ENCODE measurements at regions not wholly inside any gene's neighbourhood (a gene's known extent, or its start where the extent isn't known, plus 50 kb on each side); places are given as distances from the start of the nearest gene placed in this dataset.

- H3K36me3 ChIP-seq (ENCODE audit: control insufficient read depth in 5 of 5, insufficient read depth in 5 of 5, low read length in 5 of 5): no peaks in the 10 kb centered on the region
- H3K9ac ChIP-seq (ENCODE audit: low read length in 5 of 5): no peak overlapping the region
- H3K4me1 ChIP-seq (ENCODE audit: control insufficient read depth in 5 of 5, insufficient read depth in 5 of 5, low read length in 5 of 5): peaks cover 0 to 4% (median 0%) of the 10 kb centered on the region in 5 donors
- H3K9me3 ChIP-seq (ENCODE audit: control insufficient read depth in 5 of 5, low read length in 5 of 5): no peaks in the 10 kb centered on the region
- no peak overlapping the region for H3K4me3 ChIP-seq (ENCODE audit: low read depth in 1 of 5, low read length in 5 of 5)
- H3K27ac ChIP-seq (ENCODE audit: low read depth, low read length): no peak overlapping the region
- no peaks in the 10 kb centered on the region for H3K27me3 ChIP-seq (ENCODE audit: control insufficient read depth in 5 of 5, insufficient read depth in 4 of 5, low read length in 5 of 5)
Measured at GRCh38 chr20:40435146-40435895, 253.7 kb downstream of the MAFB start.

- H3K9me3 ChIP-seq (ENCODE audit: control insufficient read depth in 5 of 5, low read length in 5 of 5): no peaks in the 10 kb centered on the region
- H3K9ac ChIP-seq (ENCODE audit: low read length in 5 of 5): no peak overlapping the region
- no peaks in the 10 kb centered on the region for H3K36me3 ChIP-seq (ENCODE audit: control insufficient read depth in 5 of 5, insufficient read depth in 5 of 5, low read length in 5 of 5)
- H3K27me3 ChIP-seq (ENCODE audit: control insufficient read depth in 5 of 5, insufficient read depth in 4 of 5, low read length in 5 of 5): no peaks in the 10 kb centered on the region
- H3K4me1 ChIP-seq (ENCODE audit: control insufficient read depth in 5 of 5, insufficient read depth in 5 of 5, low read length in 5 of 5): peaks cover 0 to 4% (median 0%) of the 10 kb centered on the region in 5 donors
- H3K4me3 ChIP-seq (ENCODE audit: low read depth in 1 of 5, low read length in 5 of 5): no peak overlapping the region
- no peak overlapping the region for H3K27ac ChIP-seq (ENCODE audit: low read depth, low read length)
Measured at GRCh38 chr20:40434122-40434521, 254.9 kb downstream of the MAFB start.

- Histone ChIP-seq H3K9me3 (ENCODE audit: control insufficient read depth in 5 of 5, low read length in 5 of 5) (no peaks in the 10 kb centered on the region), H3K4me1 (ENCODE audit: control insufficient read depth in 5 of 5, insufficient read depth in 5 of 5, low read length in 5 of 5) (peaks cover 0 to 4% (median 0%) of the 10 kb centered on the region in 5 donors), H3K36me3 (ENCODE audit: control insufficient read depth in 5 of 5, insufficient read depth in 5 of 5, low read length in 5 of 5) (no peaks in the 10 kb centered on the region), H3K27ac (ENCODE audit: low read depth, low read length) (no peak overlapping the region), H3K9ac (ENCODE audit: low read length in 5 of 5) (no peak overlapping the region), H3K27me3 (ENCODE audit: control insufficient read depth in 5 of 5, insufficient read depth in 4 of 5, low read length in 5 of 5) (no peaks in the 10 kb centered on the region), H3K4me3 (ENCODE audit: low read depth in 1 of 5, low read length in 5 of 5) (no peak overlapping the region)
Measured at GRCh38 chr20:40433341-40433861, 255.6 kb downstream of the MAFB start.

GRCh38 chr20:40431611-40432010, 257.4 kb downstream of the MAFB start:
- Histone ChIP-seq H3K4me3 (ENCODE audit: low read depth in 1 of 5, low read length in 5 of 5) (no peak overlapping the region), H3K4me1 (ENCODE audit: control insufficient read depth in 5 of 5, insufficient read depth in 5 of 5, low read length in 5 of 5) (peaks cover 0 to 4% (median 0%) of the 10 kb centered on the region in 5 donors), H3K27me3 (ENCODE audit: control insufficient read depth in 5 of 5, insufficient read depth in 4 of 5, low read length in 5 of 5) (no peaks in the 10 kb centered on the region), H3K27ac (ENCODE audit: low read depth, low read length) (no peak overlapping the region), H3K9ac (ENCODE audit: low read length in 5 of 5) (no peak overlapping the region), H3K36me3 (ENCODE audit: control insufficient read depth in 5 of 5, insufficient read depth in 5 of 5, low read length in 5 of 5) (no peaks in the 10 kb centered on the region), H3K9me3 (ENCODE audit: control insufficient read depth in 5 of 5, low read length in 5 of 5) (no peaks in the 10 kb centered on the region)

- H3K36me3 ChIP-seq (ENCODE audit: control insufficient read depth in 5 of 5, insufficient read depth in 5 of 5, low read length in 5 of 5): no peaks in the 10 kb centered on the region
- no peak overlapping the region for H3K27ac ChIP-seq (ENCODE audit: low read depth, low read length)
- no peak overlapping the region for H3K4me3 ChIP-seq (ENCODE audit: low read depth in 1 of 5, low read length in 5 of 5)
- no peaks in the 10 kb centered on the region for H3K27me3 ChIP-seq (ENCODE audit: control insufficient read depth in 5 of 5, insufficient read depth in 4 of 5, low read length in 5 of 5)
- H3K4me1 ChIP-seq (ENCODE audit: control insufficient read depth in 5 of 5, insufficient read depth in 5 of 5, low read length in 5 of 5): peaks cover 0 to 4% (median 0%) of the 10 kb centered on the region in 5 donors
- no peak overlapping the region for H3K9ac ChIP-seq (ENCODE audit: low read length in 5 of 5)
- no peaks in the 10 kb centered on the region for H3K9me3 ChIP-seq (ENCODE audit: control insufficient read depth in 5 of 5, low read length in 5 of 5)
Measured at GRCh38 chr20:40431112-40431511, 257.9 kb downstream of the MAFB start.

- H3K9me3 ChIP-seq (ENCODE audit: control insufficient read depth in 5 of 5, low read length in 5 of 5): no peaks in the 10 kb centered on the region
- H3K4me1 ChIP-seq (ENCODE audit: control insufficient read depth in 5 of 5, insufficient read depth in 5 of 5, low read length in 5 of 5): peaks cover 0 to 3% (median 0%) of the 10 kb centered on the region in 5 donors
- H3K36me3 ChIP-seq (ENCODE audit: control insufficient read depth in 5 of 5, insufficient read depth in 5 of 5, low read length in 5 of 5): no peaks in the 10 kb centered on the region
- no peak overlapping the region for H3K4me3 ChIP-seq (ENCODE audit: low read depth in 1 of 5, low read length in 5 of 5)
- H3K9ac ChIP-seq (ENCODE audit: low read length in 5 of 5): no peak overlapping the region
- no peaks in the 10 kb centered on the region for H3K27me3 ChIP-seq (ENCODE audit: control insufficient read depth in 5 of 5, insufficient read depth in 4 of 5, low read length in 5 of 5)
- H3K27ac ChIP-seq (ENCODE audit: low read depth, low read length): no peak overlapping the region
Measured at GRCh38 chr20:40427026-40427425, 262.0 kb downstream of the MAFB start.

- Histone ChIP-seq H3K27me3 (ENCODE audit: control insufficient read depth in 5 of 5, insufficient read depth in 4 of 5, low read length in 5 of 5) (no peaks in the 10 kb centered on the region), H3K27ac (ENCODE audit: low read depth, low read length) (no peak overlapping the region), H3K4me3 (ENCODE audit: low read depth in 1 of 5, low read length in 5 of 5) (no peak overlapping the region)
Measured at GRCh38 chr20:40424695-40425094, 264.3 kb downstream of the MAFB start.

GRCh38 chr20:40422656-40423055, 266.4 kb downstream of the MAFB start:
- no peak overlapping the region for H3K9ac ChIP-seq (ENCODE audit: low read length in 5 of 5)
- peaks cover 0 to 3% (median 0%) of the 10 kb centered on the region in 5 donors for H3K4me1 ChIP-seq (ENCODE audit: control insufficient read depth in 5 of 5, insufficient read depth in 5 of 5, low read length in 5 of 5)
- no peak overlapping the region for H3K4me3 ChIP-seq (ENCODE audit: low read depth in 1 of 5, low read length in 5 of 5)
- H3K27ac ChIP-seq (ENCODE audit: low read depth, low read length): no peak overlapping the region
- H3K9me3 ChIP-seq (ENCODE audit: control insufficient read depth in 5 of 5, low read length in 5 of 5): no peaks in the 10 kb centered on the region
- no peaks in the 10 kb centered on the region for H3K27me3 ChIP-seq (ENCODE audit: control insufficient read depth in 5 of 5, insufficient read depth in 4 of 5, low read length in 5 of 5)
- no peaks in the 10 kb centered on the region for H3K36me3 ChIP-seq (ENCODE audit: control insufficient read depth in 5 of 5, insufficient read depth in 5 of 5, low read length in 5 of 5)

More at GRCh38 chr20:40424695-40425094, 264.3 kb downstream of the MAFB start:
- peaks cover 0 to 3% (median 0%) of the 10 kb centered on the region in 5 donors for H3K4me1 ChIP-seq (ENCODE audit: control insufficient read depth in 5 of 5, insufficient read depth in 5 of 5, low read length in 5 of 5)
- H3K36me3 ChIP-seq (ENCODE audit: control insufficient read depth in 5 of 5, insufficient read depth in 5 of 5, low read length in 5 of 5): no peaks in the 10 kb centered on the region
- H3K9me3 ChIP-seq (ENCODE audit: control insufficient read depth in 5 of 5, low read length in 5 of 5): no peaks in the 10 kb centered on the region
- no peak overlapping the region for H3K9ac ChIP-seq (ENCODE audit: low read length in 5 of 5)

GRCh38 chr20:40416274-40416673, 272.8 kb downstream of the MAFB start:
- Histone ChIP-seq H3K4me1 (ENCODE audit: control insufficient read depth in 5 of 5, insufficient read depth in 5 of 5, low read length in 5 of 5) (no peaks in the 10 kb centered on the region), H3K36me3 (ENCODE audit: control insufficient read depth in 5 of 5, insufficient read depth in 5 of 5, low read length in 5 of 5) (no peaks in the 10 kb centered on the region), H3K4me3 (ENCODE audit: low read depth in 1 of 5, low read length in 5 of 5) (no peak overlapping the region), H3K27ac (ENCODE audit: low read depth, low read length) (no peak overlapping the region), H3K9me3 (ENCODE audit: control insufficient read depth in 5 of 5, low read length in 5 of 5) (peaks cover 0 to 16% (median 10%) of the 10 kb centered on the region in 5 donors), H3K9ac (ENCODE audit: low read length in 5 of 5) (no peak overlapping the region), H3K27me3 (ENCODE audit: control insufficient read depth in 5 of 5, insufficient read depth in 4 of 5, low read length in 5 of 5) (no peaks in the 10 kb centered on the region)

GRCh38 chr20:40414843-40415615, 274.0 kb downstream of the MAFB start:
- H3K9me3 ChIP-seq (ENCODE audit: control insufficient read depth in 5 of 5, low read length in 5 of 5): peaks cover 0 to 16% (median 10%) of the 10 kb centered on the region in 5 donors
- no peaks in the 10 kb centered on the region for H3K27me3 ChIP-seq (ENCODE audit: control insufficient read depth in 5 of 5, insufficient read depth in 4 of 5, low read length in 5 of 5)
- no peak overlapping the region for H3K27ac ChIP-seq (ENCODE audit: low read depth, low read length)
- H3K36me3 ChIP-seq (ENCODE audit: control insufficient read depth in 5 of 5, insufficient read depth in 5 of 5, low read length in 5 of 5): no peaks in the 10 kb centered on the region
- no peak overlapping the region for H3K9ac ChIP-seq (ENCODE audit: low read length in 5 of 5)
- no peak overlapping the region for H3K4me3 ChIP-seq (ENCODE audit: low read depth in 1 of 5, low read length in 5 of 5)
- H3K4me1 ChIP-seq (ENCODE audit: control insufficient read depth in 5 of 5, insufficient read depth in 5 of 5, low read length in 5 of 5): no peaks in the 10 kb centered on the region

Data from subcutaneous abdominal adipose tissue (tissue), 5 donors.